GM12864 (cell line): ENCODE measurements at regions not wholly inside any gene's neighbourhood (a gene's known extent, or its start where the extent isn't known, plus 50 kb on each side); places are given as distances from the start of the nearest gene placed in this dataset.

Source experiments
- DNase-seq: peaks from one replicate; pipeline ENCODE4 v3.0.0-alpha.2; 2011; ENCODE audit warnings: low read depth
- H3K4me3 ChIP-seq: 2 replicates; pipeline ENCODE4 v1.5.1; 2011; ENCODE audit warnings: mild to moderate bottlenecking, low read depth, low read length, control low read depth
- TF ChIP-seq, protein P1 (sequence below): IDR thresholded peaks from 2 replicates; pipeline ENCODE4 v1.5.1; 2011; ENCODE audit warnings: low read depth, mild to moderate bottlenecking, moderate library complexity, low read length, control low read depth, inconsistent platforms; ENCODE audit errors: missing control alignments

GRCh38 chr6:139712830-139713229 is 338.4 kb upstream of the CITED2 start:
- H3K4me3 ChIP-seq, result no peak overlapping the region
- no peak for DNase-seq
- TF ChIP-seq, protein P1, sequence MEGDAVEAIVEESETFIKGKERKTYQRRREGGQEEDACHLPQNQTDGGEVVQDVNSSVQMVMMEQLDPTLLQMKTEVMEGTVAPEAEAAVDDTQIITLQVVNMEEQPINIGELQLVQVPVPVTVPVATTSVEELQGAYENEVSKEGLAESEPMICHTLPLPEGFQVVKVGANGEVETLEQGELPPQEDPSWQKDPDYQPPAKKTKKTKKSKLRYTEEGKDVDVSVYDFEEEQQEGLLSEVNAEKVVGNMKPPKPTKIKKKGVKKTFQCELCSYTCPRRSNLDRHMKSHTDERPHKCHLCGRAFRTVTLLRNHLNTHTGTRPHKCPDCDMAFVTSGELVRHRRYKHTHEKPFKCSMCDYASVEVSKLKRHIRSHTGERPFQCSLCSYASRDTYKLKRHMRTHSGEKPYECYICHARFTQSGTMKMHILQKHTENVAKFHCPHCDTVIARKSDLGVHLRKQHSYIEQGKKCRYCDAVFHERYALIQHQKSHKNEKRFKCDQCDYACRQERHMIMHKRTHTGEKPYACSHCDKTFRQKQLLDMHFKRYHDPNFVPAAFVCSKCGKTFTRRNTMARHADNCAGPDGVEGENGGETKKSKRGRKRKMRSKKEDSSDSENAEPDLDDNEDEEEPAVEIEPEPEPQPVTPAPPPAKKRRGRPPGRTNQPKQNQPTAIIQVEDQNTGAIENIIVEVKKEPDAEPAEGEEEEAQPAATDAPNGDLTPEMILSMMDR, result no peak

- no peak for DNase-seq
- H3K4me3 ChIP-seq, result no peak overlapping the region
- TF ChIP-seq, protein P1, result no peak
These were observed 337.5 kb upstream of the CITED2 start for GRCh38 chr6:139711804-139712585.

DNA sequence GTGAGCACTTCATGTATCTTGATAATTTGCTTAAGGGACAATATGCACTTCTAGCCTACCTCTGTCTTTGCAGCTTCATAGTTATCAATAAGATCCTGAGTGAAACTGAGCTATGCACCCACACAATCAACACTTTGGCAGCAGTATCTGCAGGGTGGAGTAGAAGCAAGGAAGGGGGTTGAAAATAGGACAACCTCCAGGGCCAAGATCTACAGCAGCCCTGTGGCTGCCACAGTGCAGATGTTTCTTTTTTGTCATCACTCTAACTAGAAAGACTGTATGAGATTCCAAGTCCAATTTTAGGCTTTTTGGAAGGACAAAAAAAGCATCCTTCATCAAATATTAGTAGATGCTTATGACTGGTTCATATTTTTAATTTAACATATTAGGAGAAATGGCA is 336.1 kb upstream of the CITED2 start:
- H3K4me3 ChIP-seq, result no peak overlapping the region
- no peak for DNase-seq
- TF ChIP-seq, protein P1, result no peak

DNA sequence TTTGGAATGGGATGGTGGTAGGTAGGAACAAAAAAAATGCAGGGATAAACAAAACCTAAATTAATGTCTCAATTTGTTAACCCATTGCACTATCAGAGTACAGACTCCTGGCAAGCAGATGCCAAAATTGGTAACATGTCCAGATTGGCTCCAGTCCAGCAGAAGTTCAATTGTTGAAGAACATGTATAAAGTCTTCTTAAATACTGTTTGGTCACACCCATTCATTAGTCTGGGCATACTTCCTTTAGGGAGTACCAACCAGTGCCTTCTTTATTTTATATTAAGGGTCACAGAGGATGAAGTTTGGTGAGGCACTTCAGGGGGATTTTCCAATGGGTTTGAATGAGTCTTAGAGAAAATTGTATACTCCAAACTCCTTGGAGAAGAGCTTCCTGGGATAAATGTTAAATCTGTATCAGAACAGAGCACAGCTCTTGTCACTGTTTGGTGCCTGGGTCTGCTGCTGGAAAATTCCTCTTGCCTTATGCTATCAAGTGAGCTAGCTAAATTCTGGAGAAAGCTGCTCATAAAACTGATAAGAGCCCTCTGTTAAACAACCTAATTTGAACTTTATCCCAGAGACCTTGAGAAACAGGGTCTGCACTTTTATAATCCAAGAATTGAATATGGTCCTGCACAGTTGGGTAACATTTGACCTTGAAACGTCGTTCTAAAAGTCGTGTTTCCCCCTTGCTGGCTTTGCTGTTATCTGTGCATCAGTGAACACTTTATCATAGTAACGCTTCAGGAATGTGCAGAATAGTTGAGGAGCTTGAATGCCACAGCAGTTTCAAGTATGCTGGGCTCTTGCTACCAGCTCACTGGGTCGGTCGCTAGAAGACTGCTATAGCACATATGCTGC is 334.1 kb upstream of the CITED2 start:
- TF ChIP-seq, protein P1, result no peak
- DNase-seq, result no peak
- no peak overlapping the region for H3K4me3 ChIP-seq

DNA sequence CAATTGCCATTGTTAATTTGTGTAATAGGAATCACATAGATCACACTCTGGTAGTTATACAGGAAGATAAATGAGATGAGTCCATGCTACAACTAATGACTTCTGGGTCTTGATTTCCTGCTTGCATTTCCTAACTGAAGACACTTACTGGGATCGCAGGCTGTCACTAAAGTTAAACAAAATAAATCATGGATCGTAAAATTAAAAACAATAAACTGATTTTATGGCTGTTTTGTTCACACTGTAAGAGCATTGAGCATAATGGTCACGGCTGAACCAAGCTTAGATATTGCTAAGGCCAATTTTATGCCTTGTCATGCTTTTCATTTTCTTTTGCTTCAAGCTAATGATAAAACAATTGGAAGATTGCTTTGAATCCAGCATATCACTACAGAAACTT is 332.5 kb upstream of the CITED2 start:
- TF ChIP-seq, protein P1, result no peak
- DNase-seq, result no peak
- H3K4me3 ChIP-seq, result no peak overlapping the region

GRCh38 chr6:139705284-139705683 is 330.8 kb upstream of the CITED2 start:
- DNase-seq, result no peak
- H3K4me3 ChIP-seq, result no peak overlapping the region
- TF ChIP-seq, protein P1, result no peak
